ENCODE measurements at regions not wholly inside any gene's neighbourhood (a gene's known extent, or its start where the extent isn't known, plus 50 kb on each side); places are given as distances from the start of the nearest gene placed in this dataset.

GRCh38 chr15:39114690-39115378 lies 466.0 kb upstream of the THBS1 start:
- H3K4me3 Mint-ChIP-seq = no peak overlapping the region
- intact Hi-C loops (cut with micrococcal nuclease) = no loop called here
- no peaks in the 10 kb centered on the region for H3K27me3 Mint-ChIP-seq
- H3K36me3 Mint-ChIP-seq (ENCODE audit: low read depth) = no peaks in the 10 kb centered on the region
- no peaks in the 10 kb centered on the region for H3K4me1 Mint-ChIP-seq (ENCODE audit: low read depth)
- H3K27ac Mint-ChIP-seq = no peak overlapping the region
- peaks cover 31% of the 10 kb centered on the region for H3K9me3 Mint-ChIP-seq

GRCh38 chr15:39115379-39116057 lies 465.4 kb upstream of the THBS1 start:
- Mint-ChIP-seq H3K36me3 (ENCODE audit: low read depth) (no peaks in the 10 kb centered on the region), H3K27ac (no peak overlapping the region), H3K4me3 (no peak overlapping the region), H3K4me1 (ENCODE audit: low read depth) (no peaks in the 10 kb centered on the region), H3K27me3 (no peaks in the 10 kb centered on the region), H3K9me3 (peaks cover 31% of the 10 kb centered on the region)
- intact Hi-C loops (cut with micrococcal nuclease) = no loop called here

DNA sequence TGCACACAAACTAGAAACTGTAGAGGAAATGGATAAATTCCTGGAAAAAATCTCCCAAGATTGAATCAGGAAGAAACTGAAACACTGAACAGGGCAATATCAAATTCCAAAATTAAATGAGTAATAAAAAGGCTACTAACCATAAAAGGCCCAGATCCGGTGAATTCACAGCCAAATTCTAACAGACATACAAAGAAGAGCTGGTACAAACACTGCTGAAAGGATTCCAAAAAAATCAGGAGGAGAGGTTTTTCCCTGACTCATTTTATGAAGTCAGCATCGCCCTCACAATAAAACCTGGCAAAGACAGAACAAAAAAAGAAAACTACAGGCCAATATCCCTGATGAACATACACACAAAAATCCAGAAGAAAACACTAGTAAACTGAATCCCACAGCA lies 462.4 kb upstream of the THBS1 start:
- intact Hi-C loops (cut with micrococcal nuclease) = no loop called here
- Mint-ChIP-seq H3K4me3 (no peak overlapping the region), H3K27ac (no peak overlapping the region), H3K36me3 (ENCODE audit: low read depth) (no peaks in the 10 kb centered on the region), H3K4me1 (ENCODE audit: low read depth) (no peaks in the 10 kb centered on the region), H3K27me3 (no peaks in the 10 kb centered on the region), H3K9me3 (peaks cover 31% of the 10 kb centered on the region)

DNA sequence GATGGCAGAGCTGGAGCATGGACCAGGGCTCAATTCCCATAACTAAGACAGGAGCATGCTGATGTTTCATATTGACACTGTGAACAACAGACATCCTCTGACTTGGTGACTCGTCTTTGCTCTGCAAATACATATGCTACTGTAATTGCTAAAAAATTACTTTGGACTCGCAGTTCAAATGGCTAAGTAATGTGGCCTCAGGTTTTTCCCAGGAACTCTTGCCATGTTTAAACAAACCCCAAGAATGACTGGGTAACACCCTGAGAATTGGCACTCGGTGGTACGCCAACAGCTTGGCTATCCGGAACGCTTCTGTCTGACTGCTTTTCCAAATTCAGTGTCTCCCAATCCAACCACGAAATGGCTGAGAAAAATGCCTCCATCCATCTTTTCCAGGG lies 456.7 kb upstream of the THBS1 start:
- Mint-ChIP-seq H3K9me3 (no peaks in the 10 kb centered on the region), H3K27me3 (peaks cover 2% of the 10 kb centered on the region), H3K36me3 (ENCODE audit: low read depth) (no peaks in the 10 kb centered on the region), H3K4me1 (ENCODE audit: low read depth) (no peaks in the 10 kb centered on the region), H3K27ac (no peak overlapping the region), H3K4me3 (no peak overlapping the region)
- intact Hi-C loops (cut with micrococcal nuclease) = loop anchor here (10.0 kb wide), 1 partner anchor 631 kb away; no protein-coding TSS in a partner anchor

DNA sequence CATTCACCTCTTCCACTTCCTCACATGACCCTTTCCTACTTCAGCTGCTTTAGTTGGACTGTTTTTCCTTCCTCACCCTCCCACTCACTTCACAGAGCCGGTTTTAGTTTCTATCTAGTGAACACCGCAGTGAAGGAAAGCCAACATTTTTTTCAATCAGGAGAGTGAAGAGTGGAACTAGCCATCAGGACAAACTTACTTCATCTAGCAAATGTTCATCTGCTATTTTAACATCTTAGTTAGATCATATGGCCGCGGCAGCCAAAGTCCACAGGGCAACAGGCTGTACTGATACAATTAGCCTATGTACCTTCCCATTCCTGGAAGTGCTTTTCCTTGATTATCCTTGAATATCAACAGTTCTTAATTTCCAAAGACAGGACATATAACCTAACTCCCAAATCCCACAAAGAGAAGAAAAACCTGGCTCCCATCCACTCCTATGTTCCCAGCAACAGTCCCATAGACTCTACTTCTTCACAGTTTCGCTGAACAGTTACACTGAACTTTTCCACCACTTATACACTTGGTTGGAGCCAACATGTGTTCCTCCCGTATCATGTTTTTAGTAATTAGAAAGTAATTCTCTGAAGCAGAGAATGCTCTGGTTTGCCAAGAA lies 456.2 kb upstream of the THBS1 start:
- Mint-ChIP-seq H3K27me3 (peaks cover 2% of the 10 kb centered on the region), H3K4me3 (no peak overlapping the region), H3K9me3 (no peaks in the 10 kb centered on the region), H3K27ac (no peak overlapping the region), H3K4me1 (ENCODE audit: low read depth) (no peaks in the 10 kb centered on the region), H3K36me3 (ENCODE audit: low read depth) (no peaks in the 10 kb centered on the region)
- intact Hi-C loops (cut with micrococcal nuclease) = loop anchor here (5.0 to 10.0 kb wide), 2 partner anchors 458 to 630 kb away; partner anchors contain the start of gene THBS1

DNA sequence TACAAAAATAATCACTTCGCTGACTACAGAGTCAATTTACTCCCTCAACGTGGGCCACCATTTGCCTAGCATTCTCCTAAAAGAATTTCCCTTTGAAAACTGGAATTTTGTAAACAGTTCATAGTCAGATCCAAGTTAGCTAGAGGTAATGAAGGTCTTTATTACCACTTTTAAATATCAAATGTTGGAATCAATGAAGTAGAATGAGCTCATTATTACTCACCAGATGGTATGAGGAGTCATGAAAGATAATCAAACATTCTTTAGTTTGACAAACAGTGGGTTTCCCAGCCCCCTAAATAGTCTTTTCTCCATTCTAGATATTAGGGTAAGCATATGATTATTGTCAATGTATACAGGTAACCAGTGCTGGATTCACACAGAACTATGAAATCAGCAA lies 455.7 kb upstream of the THBS1 start:
- Mint-ChIP-seq H3K27ac (no peak overlapping the region), H3K4me1 (ENCODE audit: low read depth) (no peaks in the 10 kb centered on the region), H3K27me3 (peaks cover 2% of the 10 kb centered on the region), H3K4me3 (no peak overlapping the region), H3K9me3 (no peaks in the 10 kb centered on the region), H3K36me3 (ENCODE audit: low read depth) (no peaks in the 10 kb centered on the region)
- intact Hi-C loops (cut with micrococcal nuclease) = loop anchor here (5.0 to 10.0 kb wide), 2 partner anchors 457 to 630 kb away; partner anchors contain the start of gene THBS1

DNA sequence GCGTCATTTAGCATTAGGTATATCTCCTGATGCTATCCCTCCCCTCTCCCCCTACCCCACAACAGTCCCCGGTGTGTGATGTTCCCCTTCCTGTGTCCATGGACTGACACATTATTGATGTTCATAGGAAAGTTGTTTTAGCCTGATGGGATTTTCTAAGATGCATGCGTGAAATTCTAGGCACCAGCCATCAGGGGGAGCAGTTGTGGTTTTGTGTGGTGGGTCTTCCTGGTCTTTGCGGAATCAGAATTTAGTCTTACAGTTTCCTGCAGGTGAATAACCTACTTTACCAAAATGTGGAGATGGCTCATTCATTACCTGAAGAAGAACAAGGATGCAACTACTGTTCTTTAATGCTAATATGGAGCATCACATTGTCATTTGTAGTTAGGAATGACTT lies 455.0 kb upstream of the THBS1 start:
- intact Hi-C loops (cut with micrococcal nuclease) = loop anchor here (5.0 to 10.0 kb wide), 2 partner anchors 456 to 629 kb away; partner anchors contain the start of gene THBS1
- no peaks in the 10 kb centered on the region for H3K9me3 Mint-ChIP-seq
- no peak overlapping the region for H3K27ac Mint-ChIP-seq
- peaks cover 3% of the 10 kb centered on the region for H3K27me3 Mint-ChIP-seq
- no peaks in the 10 kb centered on the region for H3K36me3 Mint-ChIP-seq (ENCODE audit: low read depth)
- no peak overlapping the region for H3K4me3 Mint-ChIP-seq
- H3K4me1 Mint-ChIP-seq (ENCODE audit: low read depth) = no peaks in the 10 kb centered on the region

DNA sequence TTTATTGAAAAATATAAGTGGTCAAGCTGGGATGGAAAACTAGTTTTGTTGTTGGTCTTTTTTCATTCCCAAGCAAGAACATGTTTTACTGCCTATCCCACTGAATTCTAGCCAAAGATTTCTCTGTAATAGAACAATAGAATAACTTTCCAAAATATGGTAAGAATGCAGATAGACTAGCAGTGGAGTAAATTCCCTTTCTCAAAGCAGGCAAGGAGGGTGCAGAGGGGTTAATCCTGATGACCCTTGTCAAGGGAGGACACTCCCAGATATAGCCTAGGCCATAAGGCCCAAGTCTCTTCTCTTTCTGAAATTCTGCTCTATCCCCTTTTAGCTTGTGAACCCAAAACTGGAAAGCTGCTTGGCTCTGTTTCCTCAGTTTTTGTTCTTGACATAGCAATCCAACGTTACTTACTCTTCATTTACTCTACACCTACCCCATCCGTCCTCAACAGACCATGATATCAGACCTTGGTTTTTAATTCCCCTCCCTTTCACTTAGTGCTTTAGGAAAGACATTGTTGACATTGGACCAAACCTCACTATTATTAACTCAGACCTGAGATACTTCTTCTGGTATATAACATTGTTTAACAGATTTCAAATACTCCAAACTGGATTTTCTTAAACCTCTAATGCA lies 453.6 kb upstream of the THBS1 start:
- H3K9me3 Mint-ChIP-seq = no peaks in the 10 kb centered on the region
- no peaks in the 10 kb centered on the region for H3K36me3 Mint-ChIP-seq (ENCODE audit: low read depth)
- no peak overlapping the region for H3K4me3 Mint-ChIP-seq
- intact Hi-C loops (cut with micrococcal nuclease) = loop anchor here (5.0 to 10.0 kb wide), 2 partner anchors 455 to 628 kb away; partner anchors contain the start of gene THBS1
- H3K4me1 Mint-ChIP-seq (ENCODE audit: low read depth) = no peaks in the 10 kb centered on the region
- no peak overlapping the region for H3K27ac Mint-ChIP-seq
- H3K27me3 Mint-ChIP-seq = peaks cover 4% of the 10 kb centered on the region

DNA sequence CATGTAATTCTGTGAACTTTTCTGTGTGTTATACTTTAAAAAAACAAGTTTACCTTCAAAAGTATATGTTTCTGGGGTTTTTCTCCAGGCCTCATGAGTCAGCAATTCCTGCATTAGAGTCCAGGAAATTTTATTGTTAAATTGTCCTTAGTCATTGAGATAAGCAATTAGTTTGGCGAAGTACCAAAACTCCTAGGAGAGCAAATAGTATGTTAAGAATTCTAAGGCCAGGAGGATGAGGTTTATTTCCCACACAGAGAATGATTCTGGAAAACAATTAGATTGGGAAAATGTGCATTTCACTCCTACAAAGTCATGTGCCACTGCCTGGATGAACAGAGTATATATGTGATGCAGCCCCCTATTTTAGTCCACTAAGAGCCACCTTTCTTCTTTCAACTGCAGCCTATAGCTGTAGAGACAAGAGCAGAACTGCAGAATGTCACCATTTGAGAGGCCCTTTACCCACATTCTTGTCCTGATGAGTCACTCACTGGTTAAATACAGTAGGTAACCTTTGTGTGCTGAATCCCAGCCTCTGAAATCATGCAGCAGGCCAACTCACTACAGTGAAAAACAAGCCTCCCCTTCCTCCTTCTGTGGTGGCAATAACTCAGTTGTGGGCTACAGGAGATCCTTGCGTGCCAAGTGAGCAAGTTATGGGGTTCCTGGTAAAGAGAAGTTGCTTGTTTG lies 452.8 kb upstream of the THBS1 start:
- H3K27me3 Mint-ChIP-seq = peaks cover 4% of the 10 kb centered on the region
- H3K4me3 Mint-ChIP-seq = no peak overlapping the region
- intact Hi-C loops (cut with micrococcal nuclease) = loop anchor here (5.0 to 10.0 kb wide), 2 partner anchors 454 to 627 kb away; partner anchors contain the start of gene THBS1
- no peaks in the 10 kb centered on the region for H3K36me3 Mint-ChIP-seq (ENCODE audit: low read depth)
- H3K9me3 Mint-ChIP-seq = no peaks in the 10 kb centered on the region
- H3K4me1 Mint-ChIP-seq (ENCODE audit: low read depth) = no peaks in the 10 kb centered on the region
- no peak overlapping the region for H3K27ac Mint-ChIP-seq

- Mint-ChIP-seq H3K4me1 (ENCODE audit: low read depth) (no peaks in the 10 kb centered on the region), H3K27ac (no peak overlapping the region), H3K9me3 (no peaks in the 10 kb centered on the region), H3K36me3 (ENCODE audit: low read depth) (no peaks in the 10 kb centered on the region), H3K4me3 (no peak overlapping the region), H3K27me3 (peaks cover 4% of the 10 kb centered on the region)
- intact Hi-C loops (cut with micrococcal nuclease) = loop anchor here (5.0 to 10.0 kb wide), 2 partner anchors 454 to 626 kb away; partner anchors contain the start of gene THBS1
Observed at GRCh38 chr15:39128746-39129145, 452.1 kb upstream of the THBS1 start.

- intact Hi-C loops (cut with micrococcal nuclease) = no loop called here
- Mint-ChIP-seq H3K9me3 (no peaks in the 10 kb centered on the region), H3K4me1 (ENCODE audit: low read depth) (no peaks in the 10 kb centered on the region), H3K36me3 (ENCODE audit: low read depth) (no peaks in the 10 kb centered on the region), H3K27me3 (peaks cover 1% of the 10 kb centered on the region), H3K4me3 (no peak overlapping the region), H3K27ac (no peak overlapping the region)
Observed at GRCh38 chr15:39130556-39131379, 450.1 kb upstream of the THBS1 start.

GRCh38 chr15:39131609-39132008 lies 449.3 kb upstream of the THBS1 start:
- H3K27me3 Mint-ChIP-seq = peaks cover 1% of the 10 kb centered on the region
- H3K27ac Mint-ChIP-seq = no peak overlapping the region
- H3K4me3 Mint-ChIP-seq = no peak overlapping the region
- H3K9me3 Mint-ChIP-seq = no peaks in the 10 kb centered on the region
- intact Hi-C loops (cut with micrococcal nuclease) = no loop called here
- H3K4me1 Mint-ChIP-seq (ENCODE audit: low read depth) = no peaks in the 10 kb centered on the region
- no peaks in the 10 kb centered on the region for H3K36me3 Mint-ChIP-seq (ENCODE audit: low read depth)

GRCh38 chr15:39132070-39132469 lies 448.8 kb upstream of the THBS1 start:
- no peaks in the 10 kb centered on the region for H3K4me1 Mint-ChIP-seq (ENCODE audit: low read depth)
- intact Hi-C loops (cut with micrococcal nuclease) = no loop called here
- no peaks in the 10 kb centered on the region for H3K9me3 Mint-ChIP-seq
- no peak overlapping the region for H3K4me3 Mint-ChIP-seq
- no peak overlapping the region for H3K27ac Mint-ChIP-seq
- H3K36me3 Mint-ChIP-seq (ENCODE audit: low read depth) = no peaks in the 10 kb centered on the region
- peaks cover 1% of the 10 kb centered on the region for H3K27me3 Mint-ChIP-seq

Data from dendritic cell treated with granulocyte-macrophage colony-stimulating factor and Interleukin-4, amounts not matched to agents 40 ng/mL and 50 ng/mL, for 4 days (primary cell).